ENCODE measurements at regions not wholly inside any gene's neighbourhood (a gene's known extent, or its start where the extent isn't known, plus 50 kb on each side); places are given as distances from the start of the nearest gene placed in this dataset.

DNA sequence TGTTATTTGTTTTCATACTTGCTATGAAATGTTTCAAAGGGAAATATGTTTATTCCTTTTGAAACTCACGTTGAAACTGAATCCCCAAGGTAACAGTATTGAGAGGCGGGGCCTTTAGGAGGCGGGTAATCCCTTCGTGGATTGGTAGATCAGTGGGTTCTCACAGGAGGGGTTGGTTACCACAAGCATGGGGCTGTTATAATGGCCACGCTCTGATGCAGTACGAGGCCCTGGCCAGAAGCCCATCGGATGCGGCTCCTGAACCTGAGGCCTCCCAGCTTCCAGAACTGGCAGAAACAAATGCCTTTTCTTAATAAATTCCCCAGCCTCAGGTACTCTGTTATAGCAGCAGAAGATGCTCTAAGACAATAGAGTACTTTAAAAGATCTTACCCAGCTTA, 135.7 kb downstream of the ASB1 start:
- TF ChIP-seq, protein P1, sequence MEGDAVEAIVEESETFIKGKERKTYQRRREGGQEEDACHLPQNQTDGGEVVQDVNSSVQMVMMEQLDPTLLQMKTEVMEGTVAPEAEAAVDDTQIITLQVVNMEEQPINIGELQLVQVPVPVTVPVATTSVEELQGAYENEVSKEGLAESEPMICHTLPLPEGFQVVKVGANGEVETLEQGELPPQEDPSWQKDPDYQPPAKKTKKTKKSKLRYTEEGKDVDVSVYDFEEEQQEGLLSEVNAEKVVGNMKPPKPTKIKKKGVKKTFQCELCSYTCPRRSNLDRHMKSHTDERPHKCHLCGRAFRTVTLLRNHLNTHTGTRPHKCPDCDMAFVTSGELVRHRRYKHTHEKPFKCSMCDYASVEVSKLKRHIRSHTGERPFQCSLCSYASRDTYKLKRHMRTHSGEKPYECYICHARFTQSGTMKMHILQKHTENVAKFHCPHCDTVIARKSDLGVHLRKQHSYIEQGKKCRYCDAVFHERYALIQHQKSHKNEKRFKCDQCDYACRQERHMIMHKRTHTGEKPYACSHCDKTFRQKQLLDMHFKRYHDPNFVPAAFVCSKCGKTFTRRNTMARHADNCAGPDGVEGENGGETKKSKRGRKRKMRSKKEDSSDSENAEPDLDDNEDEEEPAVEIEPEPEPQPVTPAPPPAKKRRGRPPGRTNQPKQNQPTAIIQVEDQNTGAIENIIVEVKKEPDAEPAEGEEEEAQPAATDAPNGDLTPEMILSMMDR (IDR thresholded peaks at IDR 0.05; ENCODE audit: insufficient read depth, low read length, poor library complexity, severe bottlenecking), result no peak
- TF ChIP-seq EZH2phosphoT487 (conservative IDR thresholded peaks at IDR 0.05; ENCODE audit: low read length), result no peak
